WTC11 (cell line): ENCODE measurements at regions not wholly inside any gene's neighbourhood (a gene's known extent, or its start where the extent isn't known, plus 50 kb on each side); places are given as distances from the start of the nearest gene placed in this dataset.

Experiments used
- ATF1 ChIP-seq: sonication (generic); formaldehyde crosslinking; IDR thresholded peaks from 2 replicates; pipeline ENCODE4 v1.8.1; 2023; ENCODE audit warnings: mild to moderate bottlenecking, moderate library complexity, missing genetic modification reagents
- CBFB ChIP-seq: sonication (generic); formaldehyde crosslinking; IDR thresholded peaks from 2 replicates; pipeline ENCODE4 v1.8.1; 2022; ENCODE audit warnings: mild to moderate bottlenecking, low read depth, missing genetic modification reagents
- CREB1 ChIP-seq: sonication (generic); formaldehyde crosslinking; IDR thresholded peaks from 2 replicates; pipeline ENCODE4 v1.8.0; 2023; ENCODE audit warnings: mild to moderate bottlenecking, missing genetic modification reagents
- CREM ChIP-seq: sonication (generic); formaldehyde crosslinking; IDR thresholded peaks from 2 replicates; pipeline ENCODE4 v1.8.1; 2022; ENCODE audit warnings: mild to moderate bottlenecking, missing genetic modification reagents, moderate library complexity
- FOXJ3 ChIP-seq: sonication (generic); formaldehyde crosslinking; IDR thresholded peaks from 2 replicates; pipeline ENCODE4 v1.9.0; 2021; ENCODE audit warnings: missing genetic modification reagents, mild to moderate bottlenecking, borderline replicate concordance
- IRF2 ChIP-seq: sonication (generic); formaldehyde crosslinking; IDR thresholded peaks from 2 replicates; pipeline ENCODE4 v1.8.0; 2022; ENCODE audit warnings: low read depth, missing genetic modification reagents, borderline replicate concordance
- KAT7 ChIP-seq: sonication (generic); formaldehyde crosslinking; IDR thresholded peaks from 2 replicates; pipeline ENCODE4 v1.8.1; 2023; ENCODE audit warnings: missing genetic modification reagents, mild to moderate bottlenecking, borderline replicate concordance
- TF ChIP-seq, protein P1 (sequence below): fragments of 200-600 bp; IDR thresholded peaks from 2 replicates; pipeline ENCODE4 v1.8.0; 2022; ENCODE audit warnings: antibody characterized with exemption
- TF ChIP-seq, protein P2 (sequence below): sonication (generic); formaldehyde crosslinking; IDR thresholded peaks from 2 replicates; pipeline ENCODE4 v1.8.1; 2022; ENCODE audit warnings: low read depth, missing genetic modification reagents, borderline replicate concordance
- TF ChIP-seq, protein P3 (sequence below): sonication (generic); formaldehyde crosslinking; IDR thresholded peaks from 2 replicates; pipeline ENCODE4 v1.8.0; 2022; ENCODE audit warnings: mild to moderate bottlenecking, missing genetic modification reagents
- TF ChIP-seq, protein P4 (sequence below): sonication (generic); formaldehyde crosslinking; IDR thresholded peaks from 2 replicates; pipeline ENCODE4 v1.8.0; 2022; ENCODE audit warnings: mild to moderate bottlenecking, missing genetic modification reagents
- TF ChIP-seq, protein P5 (sequence below): sonication (generic); formaldehyde crosslinking; IDR thresholded peaks from 2 replicates; pipeline ENCODE4 v1.8.1; 2023; ENCODE audit warnings: mild to moderate bottlenecking, moderate library complexity, missing genetic modification reagents
- TF ChIP-seq, protein P6 (sequence below): sonication (generic); formaldehyde crosslinking; IDR thresholded peaks from 2 replicates; pipeline ENCODE4 v1.8.0; 2023; ENCODE audit warnings: missing genetic modification reagents, mild to moderate bottlenecking, borderline replicate concordance

DNA sequence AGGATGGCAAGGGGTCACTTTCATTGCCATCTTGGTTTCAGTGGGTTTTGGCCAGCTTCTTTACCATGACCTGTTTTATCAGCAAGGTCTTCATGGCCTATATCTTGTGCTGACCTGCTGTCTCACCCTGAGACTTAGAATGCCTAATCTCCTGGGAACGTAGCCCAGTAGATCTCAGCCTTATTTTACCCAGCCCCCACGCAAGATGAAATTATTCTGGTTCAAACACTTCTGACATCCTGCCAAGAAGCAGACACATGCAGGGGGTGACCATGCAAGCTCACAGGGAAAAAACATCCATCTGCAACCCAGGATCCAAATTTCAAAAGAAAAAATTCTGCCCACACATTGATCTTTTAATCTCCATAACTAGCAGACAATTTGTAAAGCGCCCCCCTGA lies 88.4 kb upstream of the EEPD1 start:
- TF ChIP-seq, protein P1, sequence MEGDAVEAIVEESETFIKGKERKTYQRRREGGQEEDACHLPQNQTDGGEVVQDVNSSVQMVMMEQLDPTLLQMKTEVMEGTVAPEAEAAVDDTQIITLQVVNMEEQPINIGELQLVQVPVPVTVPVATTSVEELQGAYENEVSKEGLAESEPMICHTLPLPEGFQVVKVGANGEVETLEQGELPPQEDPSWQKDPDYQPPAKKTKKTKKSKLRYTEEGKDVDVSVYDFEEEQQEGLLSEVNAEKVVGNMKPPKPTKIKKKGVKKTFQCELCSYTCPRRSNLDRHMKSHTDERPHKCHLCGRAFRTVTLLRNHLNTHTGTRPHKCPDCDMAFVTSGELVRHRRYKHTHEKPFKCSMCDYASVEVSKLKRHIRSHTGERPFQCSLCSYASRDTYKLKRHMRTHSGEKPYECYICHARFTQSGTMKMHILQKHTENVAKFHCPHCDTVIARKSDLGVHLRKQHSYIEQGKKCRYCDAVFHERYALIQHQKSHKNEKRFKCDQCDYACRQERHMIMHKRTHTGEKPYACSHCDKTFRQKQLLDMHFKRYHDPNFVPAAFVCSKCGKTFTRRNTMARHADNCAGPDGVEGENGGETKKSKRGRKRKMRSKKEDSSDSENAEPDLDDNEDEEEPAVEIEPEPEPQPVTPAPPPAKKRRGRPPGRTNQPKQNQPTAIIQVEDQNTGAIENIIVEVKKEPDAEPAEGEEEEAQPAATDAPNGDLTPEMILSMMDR = no peak
- TF ChIP-seq CBFB (CRISPR knock-in tag) (no peak), IRF2 (CRISPR knock-in tag) (no peak), CREB1 (no peak), CREM (CRISPR knock-in tag) (no peak), FOXJ3 (CRISPR knock-in tag) (no peak), KAT7 (CRISPR knock-in tag) (no peak), ATF1 (CRISPR knock-in tag) (no peak)
- TF ChIP-seq, protein P2, sequence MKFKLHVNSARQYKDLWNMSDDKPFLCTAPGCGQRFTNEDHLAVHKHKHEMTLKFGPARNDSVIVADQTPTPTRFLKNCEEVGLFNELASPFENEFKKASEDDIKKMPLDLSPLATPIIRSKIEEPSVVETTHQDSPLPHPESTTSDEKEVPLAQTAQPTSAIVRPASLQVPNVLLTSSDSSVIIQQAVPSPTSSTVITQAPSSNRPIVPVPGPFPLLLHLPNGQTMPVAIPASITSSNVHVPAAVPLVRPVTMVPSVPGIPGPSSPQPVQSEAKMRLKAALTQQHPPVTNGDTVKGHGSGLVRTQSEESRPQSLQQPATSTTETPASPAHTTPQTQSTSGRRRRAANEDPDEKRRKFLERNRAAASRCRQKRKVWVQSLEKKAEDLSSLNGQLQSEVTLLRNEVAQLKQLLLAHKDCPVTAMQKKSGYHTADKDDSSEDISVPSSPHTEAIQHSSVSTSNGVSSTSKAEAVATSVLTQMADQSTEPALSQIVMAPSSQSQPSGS (CRISPR knock-in tag) = no peak
- TF ChIP-seq, protein P3, sequence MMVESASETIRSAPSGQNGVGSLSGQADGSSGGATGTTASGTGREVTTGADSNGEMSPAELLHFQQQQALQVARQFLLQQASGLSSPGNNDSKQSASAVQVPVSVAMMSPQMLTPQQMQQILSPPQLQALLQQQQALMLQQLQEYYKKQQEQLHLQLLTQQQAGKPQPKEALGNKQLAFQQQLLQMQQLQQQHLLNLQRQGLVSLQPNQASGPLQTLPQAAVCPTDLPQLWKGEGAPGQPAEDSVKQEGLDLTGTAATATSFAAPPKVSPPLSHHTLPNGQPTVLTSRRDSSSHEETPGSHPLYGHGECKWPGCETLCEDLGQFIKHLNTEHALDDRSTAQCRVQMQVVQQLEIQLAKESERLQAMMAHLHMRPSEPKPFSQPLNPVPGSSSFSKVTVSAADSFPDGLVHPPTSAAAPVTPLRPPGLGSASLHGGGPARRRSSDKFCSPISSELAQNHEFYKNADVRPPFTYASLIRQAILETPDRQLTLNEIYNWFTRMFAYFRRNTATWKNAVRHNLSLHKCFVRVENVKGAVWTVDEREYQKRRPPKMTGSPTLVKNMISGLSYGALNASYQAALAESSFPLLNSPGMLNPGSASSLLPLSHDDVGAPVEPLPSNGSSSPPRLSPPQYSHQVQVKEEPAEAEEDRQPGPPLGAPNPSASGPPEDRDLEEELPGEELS = no peak
- TF ChIP-seq, protein P4, sequence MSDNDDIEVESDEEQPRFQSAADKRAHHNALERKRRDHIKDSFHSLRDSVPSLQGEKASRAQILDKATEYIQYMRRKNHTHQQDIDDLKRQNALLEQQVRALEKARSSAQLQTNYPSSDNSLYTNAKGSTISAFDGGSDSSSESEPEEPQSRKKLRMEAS = no peak
- TF ChIP-seq, protein P5, sequence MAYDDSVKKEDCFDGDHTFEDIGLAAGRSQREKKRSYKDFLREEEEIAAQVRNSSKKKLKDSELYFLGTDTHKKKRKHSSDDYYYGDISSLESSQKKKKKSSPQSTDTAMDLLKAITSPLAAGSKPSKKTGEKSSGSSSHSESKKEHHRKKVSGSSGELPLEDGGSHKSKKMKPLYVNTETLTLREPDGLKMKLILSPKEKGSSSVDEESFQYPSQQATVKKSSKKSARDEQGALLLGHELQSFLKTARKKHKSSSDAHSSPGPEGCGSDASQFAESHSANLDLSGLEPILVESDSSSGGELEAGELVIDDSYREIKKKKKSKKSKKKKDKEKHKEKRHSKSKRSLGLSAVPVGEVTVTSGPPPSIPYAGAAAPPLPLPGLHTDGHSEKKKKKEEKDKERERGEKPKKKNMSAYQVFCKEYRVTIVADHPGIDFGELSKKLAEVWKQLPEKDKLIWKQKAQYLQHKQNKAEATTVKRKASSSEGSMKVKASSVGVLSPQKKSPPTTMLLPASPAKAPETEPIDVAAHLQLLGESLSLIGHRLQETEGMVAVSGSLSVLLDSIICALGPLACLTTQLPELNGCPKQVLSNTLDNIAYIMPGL (CRISPR knock-in tag) = no peak
- TF ChIP-seq, protein P6, sequence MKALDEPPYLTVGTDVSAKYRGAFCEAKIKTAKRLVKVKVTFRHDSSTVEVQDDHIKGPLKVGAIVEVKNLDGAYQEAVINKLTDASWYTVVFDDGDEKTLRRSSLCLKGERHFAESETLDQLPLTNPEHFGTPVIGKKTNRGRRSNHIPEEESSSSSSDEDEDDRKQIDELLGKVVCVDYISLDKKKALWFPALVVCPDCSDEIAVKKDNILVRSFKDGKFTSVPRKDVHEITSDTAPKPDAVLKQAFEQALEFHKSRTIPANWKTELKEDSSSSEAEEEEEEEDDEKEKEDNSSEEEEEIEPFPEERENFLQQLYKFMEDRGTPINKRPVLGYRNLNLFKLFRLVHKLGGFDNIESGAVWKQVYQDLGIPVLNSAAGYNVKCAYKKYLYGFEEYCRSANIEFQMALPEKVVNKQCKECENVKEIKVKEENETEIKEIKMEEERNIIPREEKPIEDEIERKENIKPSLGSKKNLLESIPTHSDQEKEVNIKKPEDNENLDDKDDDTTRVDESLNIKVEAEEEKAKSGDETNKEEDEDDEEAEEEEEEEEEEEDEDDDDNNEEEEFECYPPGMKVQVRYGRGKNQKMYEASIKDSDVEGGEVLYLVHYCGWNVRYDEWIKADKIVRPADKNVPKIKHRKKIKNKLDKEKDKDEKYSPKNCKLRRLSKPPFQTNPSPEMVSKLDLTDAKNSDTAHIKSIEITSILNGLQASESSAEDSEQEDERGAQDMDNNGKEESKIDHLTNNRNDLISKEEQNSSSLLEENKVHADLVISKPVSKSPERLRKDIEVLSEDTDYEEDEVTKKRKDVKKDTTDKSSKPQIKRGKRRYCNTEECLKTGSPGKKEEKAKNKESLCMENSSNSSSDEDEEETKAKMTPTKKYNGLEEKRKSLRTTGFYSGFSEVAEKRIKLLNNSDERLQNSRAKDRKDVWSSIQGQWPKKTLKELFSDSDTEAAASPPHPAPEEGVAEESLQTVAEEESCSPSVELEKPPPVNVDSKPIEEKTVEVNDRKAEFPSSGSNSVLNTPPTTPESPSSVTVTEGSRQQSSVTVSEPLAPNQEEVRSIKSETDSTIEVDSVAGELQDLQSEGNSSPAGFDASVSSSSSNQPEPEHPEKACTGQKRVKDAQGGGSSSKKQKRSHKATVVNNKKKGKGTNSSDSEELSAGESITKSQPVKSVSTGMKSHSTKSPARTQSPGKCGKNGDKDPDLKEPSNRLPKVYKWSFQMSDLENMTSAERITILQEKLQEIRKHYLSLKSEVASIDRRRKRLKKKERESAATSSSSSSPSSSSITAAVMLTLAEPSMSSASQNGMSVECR = no peak
